ENCODE measurements at regions not wholly inside any gene's neighbourhood (a gene's known extent, or its start where the extent isn't known, plus 50 kb on each side); places are given as distances from the start of the nearest gene placed in this dataset.
A peak's percentile ranks its signal among the peaks of the same experiment; 100 is the strongest.

DNA sequence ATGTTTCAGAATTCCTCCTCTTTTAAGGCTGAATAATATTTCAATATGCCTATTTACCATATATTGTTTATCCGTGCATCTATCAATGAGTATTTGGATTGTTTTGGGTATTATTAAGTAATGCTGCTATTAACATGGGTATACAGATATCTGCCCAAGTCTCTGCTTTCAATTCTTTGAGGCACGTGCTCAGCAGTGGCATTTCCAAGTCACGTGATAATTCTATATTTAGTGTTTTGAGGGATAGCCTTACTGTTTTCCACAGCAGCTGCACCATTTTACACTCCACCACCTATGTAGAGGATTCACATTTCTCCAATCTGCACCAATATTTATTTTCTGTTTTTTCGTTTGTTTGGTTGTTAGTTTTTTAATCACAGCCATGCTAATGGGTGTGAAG, 636.8 kb upstream of the ANKRD30A start:
- Histone ChIP-seq H3K4me1 (ENCODE audit: control insufficient read depth, insufficient read depth, low read length, poor library complexity, severe bottlenecking) (no peaks in the 10 kb centered on the region), H3K27me3 (ENCODE audit: control insufficient read depth, insufficient read depth, low read length) (no peaks in the 10 kb centered on the region), H3K4me3 (ENCODE audit: low read depth, low read length) (no peak overlapping the region), H3K9me3 (ENCODE audit: control insufficient read depth in 2 of 2, low read length in 2 of 2) (no peaks in the 10 kb centered on the region), H3K27ac (ENCODE audit: insufficient read depth, low read length, poor library complexity, severe bottlenecking) (no peak overlapping the region), H3K36me3 (ENCODE audit: control insufficient read depth, insufficient read depth, low read length) (no peaks in the 10 kb centered on the region)
- Mint-ChIP-seq H3K27ac (no peak overlapping the region), H3K9me3 (peaks cover 2 to 13% (median 5%) of the 10 kb centered on the region in 7 donors), H3K36me3 (no peaks in the 10 kb centered on the region), H3K4me3 (no peak overlapping the region), H3K27me3 (no peaks in the 10 kb centered on the region), H3K4me1 (no peaks in the 10 kb centered on the region)
- DNase-seq (no peak), ATAC-seq (ENCODE audit: low read depth in 2 of 2) (no peak)

DNA sequence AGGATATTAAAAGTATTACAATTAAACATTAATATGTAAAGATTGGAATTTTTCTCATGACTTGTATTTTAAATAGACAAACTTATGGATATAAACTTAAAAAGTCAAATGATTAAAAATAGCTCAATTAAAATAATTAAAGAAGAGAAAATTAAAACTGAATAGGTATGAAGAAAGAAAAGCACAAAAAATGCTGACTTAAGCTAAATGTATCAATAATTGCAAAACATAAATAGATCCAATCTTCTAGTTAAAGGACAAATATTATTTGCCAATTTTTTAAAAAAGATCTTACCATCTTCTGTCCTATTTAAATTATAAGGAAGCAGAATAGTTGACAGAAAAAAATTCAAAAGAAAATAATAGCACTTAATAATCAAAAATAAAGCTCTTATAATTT, 646.3 kb upstream of the ANKRD30A start:
- no peak for ATAC-seq (ENCODE audit: low read depth in 2 of 2)
- H3K27me3 ChIP-seq (ENCODE audit: control insufficient read depth, insufficient read depth, low read length), result no peaks in the 10 kb centered on the region
- H3K4me1 Mint-ChIP-seq, result no peaks in the 10 kb centered on the region

DNA sequence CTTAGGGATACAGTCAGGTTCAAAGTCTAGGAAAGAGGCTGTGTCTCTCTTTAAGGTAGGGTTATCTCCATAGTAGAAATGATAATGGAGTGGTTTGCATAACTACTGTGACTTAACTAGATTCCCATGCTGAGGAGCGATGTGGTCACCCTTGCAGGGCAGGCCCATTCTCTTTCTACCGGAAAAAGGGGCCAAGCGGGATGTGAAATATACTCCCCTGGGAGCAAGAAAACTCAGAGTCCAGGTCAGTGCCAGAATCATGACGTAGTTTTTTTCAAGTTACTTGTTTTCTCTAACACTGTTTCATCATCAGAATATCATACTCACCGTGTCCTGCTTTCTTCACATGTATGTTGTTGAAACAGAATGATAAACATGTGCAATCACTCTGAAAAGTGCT, 649.0 kb upstream of the ANKRD30A start:
- Histone ChIP-seq H3K27ac (ENCODE audit: insufficient read depth, low read length, poor library complexity, severe bottlenecking) (no peak overlapping the region), H3K36me3 (ENCODE audit: control insufficient read depth, insufficient read depth, low read length) (no peaks in the 10 kb centered on the region), H3K4me1 (ENCODE audit: control insufficient read depth, insufficient read depth, low read length, poor library complexity, severe bottlenecking) (no peaks in the 10 kb centered on the region), H3K27me3 (ENCODE audit: control insufficient read depth, insufficient read depth, low read length) (no peaks in the 10 kb centered on the region), H3K4me3 (ENCODE audit: low read depth, low read length) (no peak overlapping the region), H3K9me3 (ENCODE audit: control insufficient read depth in 2 of 2, low read length in 2 of 2) (no peaks in the 10 kb centered on the region)
- Mint-ChIP-seq H3K9me3 (peaks cover 0 to 9% (median 3%) of the 10 kb centered on the region in 7 donors), H3K27ac (no peak overlapping the region), H3K27me3 (no peaks in the 10 kb centered on the region), H3K4me3 (no peak overlapping the region), H3K36me3 (no peaks in the 10 kb centered on the region), H3K4me1 (no peaks in the 10 kb centered on the region)
- ATAC-seq (ENCODE audit: low read depth in 2 of 2) (no peak), DNase-seq (no peak)

More for the DNA sequence above, 646.3 kb upstream of the ANKRD30A start:
- no peak for DNase-seq
- peaks cover 2 to 11% (median 5%) of the 10 kb centered on the region in 7 donors for H3K9me3 Mint-ChIP-seq
- H3K9me3 ChIP-seq (ENCODE audit: control insufficient read depth in 2 of 2, low read length in 2 of 2), result no peaks in the 10 kb centered on the region
- H3K27ac Mint-ChIP-seq, result no peak overlapping the region
- no peak overlapping the region for H3K4me3 ChIP-seq (ENCODE audit: low read depth, low read length)
- no peak overlapping the region for H3K4me3 Mint-ChIP-seq
- H3K36me3 ChIP-seq (ENCODE audit: control insufficient read depth, insufficient read depth, low read length), result no peaks in the 10 kb centered on the region
- no peaks in the 10 kb centered on the region for H3K4me1 ChIP-seq (ENCODE audit: control insufficient read depth, insufficient read depth, low read length, poor library complexity, severe bottlenecking)
- H3K27ac ChIP-seq (ENCODE audit: insufficient read depth, low read length, poor library complexity, severe bottlenecking), result no peak overlapping the region
- no peaks in the 10 kb centered on the region for H3K36me3 Mint-ChIP-seq
- H3K27me3 Mint-ChIP-seq, result no peaks in the 10 kb centered on the region

DNA sequence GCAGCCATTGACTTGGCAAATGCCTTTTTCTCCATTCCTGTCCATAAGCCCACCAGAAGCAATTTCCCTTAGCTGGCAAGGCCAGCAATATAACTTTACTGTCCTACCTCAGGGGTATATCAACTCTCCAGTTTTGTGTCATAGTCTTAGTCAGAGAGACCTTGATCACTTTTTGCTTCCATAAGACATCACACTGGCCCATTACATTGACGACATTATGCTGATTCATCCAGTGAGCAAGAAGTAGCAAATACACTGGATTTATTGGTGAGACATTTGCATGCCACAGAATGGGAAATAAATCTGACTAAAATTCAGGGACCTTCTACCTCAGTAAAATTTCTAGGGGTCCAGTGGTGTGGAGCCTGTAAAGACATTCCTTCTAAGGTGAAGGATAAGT, 649.7 kb upstream of the ANKRD30A start:
- no peak overlapping the region for H3K27ac Mint-ChIP-seq
- Histone ChIP-seq H3K4me3 (ENCODE audit: low read depth, low read length) (no peak overlapping the region), H3K4me1 (ENCODE audit: control insufficient read depth, insufficient read depth, low read length, poor library complexity, severe bottlenecking) (no peaks in the 10 kb centered on the region), H3K27me3 (ENCODE audit: control insufficient read depth, insufficient read depth, low read length) (no peaks in the 10 kb centered on the region), H3K9me3 (ENCODE audit: control insufficient read depth in 2 of 2, low read length in 2 of 2) (no peaks in the 10 kb centered on the region), H3K36me3 (ENCODE audit: control insufficient read depth, insufficient read depth, low read length) (no peaks in the 10 kb centered on the region), H3K27ac (ENCODE audit: insufficient read depth, low read length, poor library complexity, severe bottlenecking) (no peak overlapping the region)
- peaks cover 0 to 9% (median 3%) of the 10 kb centered on the region in 7 donors for H3K9me3 Mint-ChIP-seq
- H3K36me3 Mint-ChIP-seq, result no peaks in the 10 kb centered on the region
- ATAC-seq (ENCODE audit: low read depth in 2 of 2) (no peak), DNase-seq (no peak)
- no peak overlapping the region for H3K4me3 Mint-ChIP-seq
- H3K4me1 Mint-ChIP-seq, result no peaks in the 10 kb centered on the region
- H3K27me3 Mint-ChIP-seq, result no peaks in the 10 kb centered on the region

DNA sequence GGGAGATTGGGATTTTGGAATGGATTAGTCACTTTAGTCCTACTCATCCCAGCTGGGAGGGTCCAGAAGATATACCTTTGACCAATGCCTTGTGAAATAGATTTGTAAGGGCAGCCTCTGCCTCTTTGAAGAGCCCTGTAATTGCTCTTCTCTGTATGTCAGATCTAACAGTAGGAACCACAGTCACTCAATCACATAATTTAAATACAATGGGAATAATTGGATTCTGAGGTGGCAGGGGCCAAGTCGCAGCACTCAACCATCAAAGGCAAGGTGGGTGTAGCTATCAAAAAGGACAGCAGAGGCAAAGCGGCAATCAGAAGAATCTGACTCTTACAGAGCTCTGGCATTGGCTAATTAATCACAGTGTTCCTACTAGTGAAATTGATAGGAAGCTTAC, 650.9 kb upstream of the ANKRD30A start:
- Histone ChIP-seq H3K27me3 (ENCODE audit: control insufficient read depth, insufficient read depth, low read length) (no peaks in the 10 kb centered on the region), H3K4me1 (ENCODE audit: control insufficient read depth, insufficient read depth, low read length, poor library complexity, severe bottlenecking) (no peaks in the 10 kb centered on the region), H3K36me3 (ENCODE audit: control insufficient read depth, insufficient read depth, low read length) (no peaks in the 10 kb centered on the region), H3K9me3 (ENCODE audit: control insufficient read depth in 2 of 2, low read length in 2 of 2) (no peaks in the 10 kb centered on the region), H3K4me3 (ENCODE audit: low read depth, low read length) (no peak overlapping the region), H3K27ac (ENCODE audit: insufficient read depth, low read length, poor library complexity, severe bottlenecking) (no peak overlapping the region)
- no peak for ATAC-seq (ENCODE audit: low read depth in 2 of 2)
- no peak for DNase-seq
- no peaks in the 10 kb centered on the region for H3K4me1 Mint-ChIP-seq
- no peaks in the 10 kb centered on the region for H3K36me3 Mint-ChIP-seq
- H3K9me3 Mint-ChIP-seq, result peaks cover 0 to 12% (median 5%) of the 10 kb centered on the region in 7 donors
- no peak overlapping the region for H3K27ac Mint-ChIP-seq
- no peaks in the 10 kb centered on the region for H3K27me3 Mint-ChIP-seq
- H3K4me3 Mint-ChIP-seq, result no peak overlapping the region

DNA sequence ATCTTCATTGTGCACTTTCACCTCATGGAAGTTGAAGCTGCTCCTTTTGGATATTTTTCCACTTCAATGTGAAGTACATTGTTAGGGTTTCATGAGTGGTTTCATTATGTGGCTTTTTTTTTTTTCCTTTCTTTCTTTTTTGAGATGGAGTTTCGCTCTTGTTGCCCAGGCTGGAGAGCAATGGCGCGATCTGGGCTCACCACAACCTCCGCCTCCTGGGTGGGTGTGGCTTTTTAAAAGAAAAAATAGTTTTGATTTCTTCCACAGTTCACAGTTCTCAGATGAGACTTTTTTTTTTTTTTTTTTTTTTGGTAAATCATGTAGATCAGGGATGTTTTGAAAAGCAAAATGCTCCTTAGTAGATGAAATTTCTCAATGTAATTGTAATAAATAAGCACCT, 652.3 kb upstream of the ANKRD30A start:
- Histone ChIP-seq H3K4me1 (ENCODE audit: control insufficient read depth, insufficient read depth, low read length, poor library complexity, severe bottlenecking) (no peaks in the 10 kb centered on the region), H3K9me3 (ENCODE audit: control insufficient read depth in 2 of 2, low read length in 2 of 2) (no peaks in the 10 kb centered on the region), H3K27ac (ENCODE audit: insufficient read depth, low read length, poor library complexity, severe bottlenecking) (no peak overlapping the region), H3K36me3 (ENCODE audit: control insufficient read depth, insufficient read depth, low read length) (no peaks in the 10 kb centered on the region), H3K27me3 (ENCODE audit: control insufficient read depth, insufficient read depth, low read length) (no peaks in the 10 kb centered on the region), H3K4me3 (ENCODE audit: low read depth, low read length) (no peak overlapping the region)
- Mint-ChIP-seq H3K4me3 (peak overlapping the region in 1 of 4 donors; percentile 32), H3K27me3 (no peaks in the 10 kb centered on the region), H3K27ac (no peak overlapping the region), H3K9me3 (peaks cover 0 to 11% (median 5%) of the 10 kb centered on the region in 7 donors), H3K4me1 (no peaks in the 10 kb centered on the region), H3K36me3 (no peaks in the 10 kb centered on the region)
- no peak for DNase-seq
- no peak for ATAC-seq (ENCODE audit: low read depth in 2 of 2)

DNA sequence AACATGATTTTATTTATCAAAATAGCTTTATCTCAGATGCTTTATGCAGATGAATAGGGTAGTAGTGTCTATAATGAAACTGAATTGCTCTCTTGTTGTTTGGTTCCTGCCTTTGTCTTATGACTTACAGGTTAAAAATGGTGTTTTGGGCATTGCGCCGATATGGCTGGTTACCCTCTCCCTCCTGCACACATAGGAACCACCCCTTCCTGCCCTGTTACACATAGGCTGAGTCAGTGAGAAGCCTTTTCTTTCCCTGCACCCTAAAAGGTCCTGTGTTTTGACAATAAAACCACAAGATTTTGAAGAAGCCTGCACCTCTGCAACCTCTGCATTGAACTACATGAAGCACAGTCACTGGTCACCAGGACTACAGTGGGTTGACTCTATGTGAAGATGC, 655.8 kb upstream of the ANKRD30A start:
- no peaks in the 10 kb centered on the region for H3K27me3 Mint-ChIP-seq
- ATAC-seq (ENCODE audit: low read depth in 2 of 2), result no peak

DNA sequence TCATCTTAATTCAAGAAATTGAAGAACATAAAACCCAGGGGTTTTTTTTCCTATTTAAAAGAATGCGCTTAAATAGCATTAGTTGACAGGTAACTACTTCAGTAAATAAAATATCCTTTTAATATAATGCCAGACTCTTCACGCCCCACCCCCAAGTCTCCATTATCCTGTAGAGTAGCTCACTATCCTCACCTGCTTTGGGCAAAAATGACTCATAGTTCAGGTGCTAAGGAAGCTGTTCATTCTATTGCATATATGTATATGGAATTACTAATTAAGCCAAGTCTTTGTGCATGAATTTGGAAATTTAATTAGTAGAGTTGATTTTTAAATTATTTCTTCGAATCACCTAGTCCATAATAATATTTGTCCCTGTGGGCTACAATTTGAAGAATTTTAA, 656.8 kb upstream of the ANKRD30A start:
- Mint-ChIP-seq H3K36me3 (no peaks in the 10 kb centered on the region), H3K27ac (no peak overlapping the region), H3K9me3 (peaks cover 0 to 12% (median 3%) of the 10 kb centered on the region in 7 donors), H3K27me3 (no peaks in the 10 kb centered on the region), H3K4me1 (no peaks in the 10 kb centered on the region), H3K4me3 (no peak overlapping the region)
- H3K36me3 ChIP-seq (ENCODE audit: control insufficient read depth, insufficient read depth, low read length), result no peaks in the 10 kb centered on the region
- no peak overlapping the region for H3K4me3 ChIP-seq (ENCODE audit: low read depth, low read length)
- H3K9me3 ChIP-seq (ENCODE audit: control insufficient read depth in 2 of 2, low read length in 2 of 2), result no peaks in the 10 kb centered on the region
- no peaks in the 10 kb centered on the region for H3K4me1 ChIP-seq (ENCODE audit: control insufficient read depth, insufficient read depth, low read length, poor library complexity, severe bottlenecking)
- ATAC-seq (ENCODE audit: low read depth in 2 of 2) (no peak), DNase-seq (no peak)
- H3K27me3 ChIP-seq (ENCODE audit: control insufficient read depth, insufficient read depth, low read length), result no peaks in the 10 kb centered on the region
- H3K27ac ChIP-seq (ENCODE audit: insufficient read depth, low read length, poor library complexity, severe bottlenecking), result no peak overlapping the region

More for the DNA sequence above, 655.8 kb upstream of the ANKRD30A start:
- Mint-ChIP-seq H3K4me1 (no peaks in the 10 kb centered on the region), H3K36me3 (no peaks in the 10 kb centered on the region), H3K9me3 (peaks cover 0 to 12% (median 5%) of the 10 kb centered on the region in 7 donors), H3K27ac (no peak overlapping the region), H3K4me3 (no peak overlapping the region)
- Histone ChIP-seq H3K4me1 (ENCODE audit: control insufficient read depth, insufficient read depth, low read length, poor library complexity, severe bottlenecking) (no peaks in the 10 kb centered on the region), H3K4me3 (ENCODE audit: low read depth, low read length) (no peak overlapping the region), H3K27me3 (ENCODE audit: control insufficient read depth, insufficient read depth, low read length) (no peaks in the 10 kb centered on the region), H3K27ac (ENCODE audit: insufficient read depth, low read length, poor library complexity, severe bottlenecking) (no peak overlapping the region), H3K36me3 (ENCODE audit: control insufficient read depth, insufficient read depth, low read length) (no peaks in the 10 kb centered on the region), H3K9me3 (ENCODE audit: control insufficient read depth in 2 of 2, low read length in 2 of 2) (no peaks in the 10 kb centered on the region)
- DNase-seq, result no peak
